Vagina (tissue), 2 donors: ENCODE measurements at regions not wholly inside any gene's neighbourhood (a gene's known extent, or its start where the extent isn't known, plus 50 kb on each side); places are given as distances from the start of the nearest gene placed in this dataset.
"Not testable (repeated sequence)": the region's sequence is repeated elsewhere in the genome, so short reads cannot be mapped to it uniquely, and the experiment has no call there.

Experiments
- DNase-seq, 2 donors: peaks; one replicate each; pipeline ENCODE4 v3.0.0-alpha.2; 2017; ENCODE audit errors: extremely low spot score in 2 of 2
- H3K27ac ChIP-seq: fragments of 200-600 bp; sonication (generic); one replicate; pipeline ENCODE4 v1.5.1; 2019
- H3K27me3 ChIP-seq: fragments of 200-600 bp; sonication (generic); one replicate; pipeline ENCODE4 v1.5.1; 2019
- H3K36me3 ChIP-seq, 2 donors: fragments of 200-600 bp; sonication (generic); one replicate each; pipeline ENCODE4 v1.5.1; 2017 to 2019
- H3K4me1 ChIP-seq: fragments of 200-600 bp; sonication (generic); one replicate; pipeline ENCODE4 v1.5.1; 2019
- H3K4me3 ChIP-seq, 2 donors: fragments of 200-600 bp; sonication (generic); 1 replicate in 1 of 2; 2 replicates in 1 of 2; pipeline ENCODE4 v1.5.1; 2016 to 2019
- H3K9me3 ChIP-seq: fragments of 200-600 bp; sonication (generic); one replicate; pipeline ENCODE4 v1.5.1; 2019
- POLR2A ChIP-seq, 2 donors: fragments of 450-650 bp; IDR thresholded peaks; one replicate each; pipeline ENCODE4 v1.6.1; 2017; ENCODE audit warnings: antibody characterized with exemption in 2 of 2, mild to moderate bottlenecking in 2 of 2, moderate library complexity in 2 of 2
- POLR2AphosphoS5 ChIP-seq, 2 donors: sonication (generic); formaldehyde crosslinking; IDR thresholded peaks; one replicate each; pipeline ENCODE4 v1.9.0; 2017; ENCODE audit warnings: antibody characterized with exemption in 2 of 2, mild to moderate bottlenecking in 2 of 2, low read depth in 1 of 2; ENCODE audit not compliant: insufficient read depth in 1 of 2
- intact Hi-C: fragments of 100-400 bp; cut with DNase I; formaldehyde crosslinking; loops from one replicate; pipeline ENCODE4 v1.15.1; 2023
- TF ChIP-seq, protein P1 (sequence below), 3 experiments: fragments of 450-650 bp in 2 of 3; fragments of 200-600 bp in 1 of 3; sonication (generic) in 1 of 3; IDR thresholded peaks; one replicate each; pipeline ENCODE4 v1.5.1; 2017 to 2019; ENCODE audit warnings: antibody characterized with exemption in 3 of 3, mild to moderate bottlenecking in 2 of 3, moderate library complexity in 2 of 3

DNA sequence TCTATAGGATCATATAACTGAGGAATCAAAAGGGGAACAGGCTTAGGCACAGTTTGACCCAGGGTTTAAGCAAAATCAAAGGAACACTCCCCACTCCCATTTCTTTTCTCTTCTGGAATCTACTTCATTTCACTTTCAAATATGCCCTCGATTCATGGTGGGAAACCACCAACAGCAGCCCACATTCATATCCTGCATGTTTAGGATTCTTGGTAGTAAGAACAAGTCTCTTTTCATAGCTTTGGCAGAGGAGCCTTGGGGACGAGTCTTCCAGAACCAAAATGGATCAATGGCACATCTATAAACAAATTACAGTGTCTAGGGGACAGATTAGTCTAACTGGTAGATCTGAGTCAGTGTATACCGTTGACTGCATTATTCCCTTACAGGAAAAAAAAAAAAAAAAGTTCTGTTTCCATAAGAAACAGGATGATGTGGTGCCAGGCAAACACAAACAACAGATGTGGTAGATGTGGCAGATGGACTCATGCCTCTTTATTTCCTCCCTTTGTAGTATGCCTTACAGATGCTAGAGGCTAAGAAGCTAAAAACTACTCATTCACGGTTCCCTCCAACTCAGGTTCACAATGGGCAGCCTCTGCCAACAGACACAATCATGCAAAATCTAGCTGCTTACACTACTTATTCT lies 578.3 kb upstream of the ADAMTS9 start:
- Histone ChIP-seq H3K4me3 (no peak overlapping the region), H3K36me3 (no peaks in the 10 kb centered on the region), H3K4me1 (no peaks in the 10 kb centered on the region), H3K9me3 (no peaks in the 10 kb centered on the region), H3K27ac (no peak overlapping the region), H3K27me3 (no peaks in the 10 kb centered on the region)
- DNase-seq: no peak
- intact Hi-C loops: no loop called here
- TF ChIP-seq, protein P1, sequence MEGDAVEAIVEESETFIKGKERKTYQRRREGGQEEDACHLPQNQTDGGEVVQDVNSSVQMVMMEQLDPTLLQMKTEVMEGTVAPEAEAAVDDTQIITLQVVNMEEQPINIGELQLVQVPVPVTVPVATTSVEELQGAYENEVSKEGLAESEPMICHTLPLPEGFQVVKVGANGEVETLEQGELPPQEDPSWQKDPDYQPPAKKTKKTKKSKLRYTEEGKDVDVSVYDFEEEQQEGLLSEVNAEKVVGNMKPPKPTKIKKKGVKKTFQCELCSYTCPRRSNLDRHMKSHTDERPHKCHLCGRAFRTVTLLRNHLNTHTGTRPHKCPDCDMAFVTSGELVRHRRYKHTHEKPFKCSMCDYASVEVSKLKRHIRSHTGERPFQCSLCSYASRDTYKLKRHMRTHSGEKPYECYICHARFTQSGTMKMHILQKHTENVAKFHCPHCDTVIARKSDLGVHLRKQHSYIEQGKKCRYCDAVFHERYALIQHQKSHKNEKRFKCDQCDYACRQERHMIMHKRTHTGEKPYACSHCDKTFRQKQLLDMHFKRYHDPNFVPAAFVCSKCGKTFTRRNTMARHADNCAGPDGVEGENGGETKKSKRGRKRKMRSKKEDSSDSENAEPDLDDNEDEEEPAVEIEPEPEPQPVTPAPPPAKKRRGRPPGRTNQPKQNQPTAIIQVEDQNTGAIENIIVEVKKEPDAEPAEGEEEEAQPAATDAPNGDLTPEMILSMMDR (IDR thresholded peaks at IDR 0.05): no peak
- no peak for TF ChIP-seq POLR2AphosphoS5 (IDR thresholded peaks at IDR 0.05; ENCODE audit: insufficient read depth in 1 of 2, low read depth in 1 of 2)
- no peak for TF ChIP-seq POLR2A (IDR thresholded peaks at IDR 0.05)

DNA sequence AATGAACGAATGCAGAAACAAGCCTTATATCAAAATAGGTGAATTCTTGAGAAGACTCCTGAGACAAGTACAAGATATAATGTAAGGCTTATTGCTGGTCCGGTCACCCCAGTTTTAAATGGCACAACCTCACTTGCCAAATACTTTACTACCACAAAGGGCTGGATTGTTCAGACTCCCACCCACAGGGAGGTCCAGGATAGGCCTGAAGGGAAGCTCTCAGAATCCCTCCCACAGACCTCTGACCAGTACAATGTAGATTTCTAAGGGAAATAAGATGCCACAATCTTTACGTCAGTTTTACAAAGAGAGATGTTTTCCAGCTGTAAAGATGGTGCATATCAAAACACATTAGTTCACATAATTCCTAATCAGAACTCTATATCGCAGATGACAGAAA lies 577.7 kb upstream of the ADAMTS9 start:
- Histone ChIP-seq H3K36me3 (no peaks in the 10 kb centered on the region), H3K27me3 (no peaks in the 10 kb centered on the region), H3K4me1 (no peaks in the 10 kb centered on the region), H3K27ac (no peak overlapping the region), H3K4me3 (no peak overlapping the region), H3K9me3 (no peaks in the 10 kb centered on the region)
- DNase-seq: no peak
- intact Hi-C loops: no loop called here
- no peak for TF ChIP-seq POLR2A (IDR thresholded peaks at IDR 0.05)
- TF ChIP-seq, protein P1 (IDR thresholded peaks at IDR 0.05): no peak
- no peak for TF ChIP-seq POLR2AphosphoS5 (IDR thresholded peaks at IDR 0.05; ENCODE audit: insufficient read depth in 1 of 2, low read depth in 1 of 2)

DNA sequence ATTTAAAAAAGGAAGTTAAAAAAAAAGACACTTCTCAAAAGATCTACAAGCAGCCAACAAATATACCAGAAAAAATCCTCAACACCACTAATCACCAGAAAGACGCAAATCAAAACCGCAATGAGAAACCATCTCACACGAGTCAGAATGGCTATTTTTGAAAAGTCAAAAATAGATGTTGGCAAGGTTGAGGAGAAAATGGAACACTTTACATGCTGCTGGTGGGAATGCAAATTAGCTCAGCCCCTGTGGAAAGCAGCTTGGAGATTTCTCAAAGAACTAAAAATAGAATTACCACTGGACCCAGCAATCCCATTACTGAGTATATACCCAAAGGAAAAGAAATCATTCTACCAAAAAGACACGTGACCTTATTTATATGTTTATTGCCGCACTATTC lies 574.7 kb upstream of the ADAMTS9 start:
- no peak for TF ChIP-seq POLR2AphosphoS5 (IDR thresholded peaks at IDR 0.05; ENCODE audit: insufficient read depth in 1 of 2, low read depth in 1 of 2)
- TF ChIP-seq POLR2A (IDR thresholded peaks at IDR 0.05): no peak
- TF ChIP-seq, protein P1 (IDR thresholded peaks at IDR 0.05): no peak
- intact Hi-C loops: no loop called here
- Histone ChIP-seq H3K9me3 (no peaks in the 10 kb centered on the region), H3K4me3 (no peak overlapping the region), H3K27ac (no peak overlapping the region), H3K36me3 (no peaks in the 10 kb centered on the region), H3K4me1 (no peaks in the 10 kb centered on the region), H3K27me3 (no peaks in the 10 kb centered on the region)
- no peak for DNase-seq

DNA sequence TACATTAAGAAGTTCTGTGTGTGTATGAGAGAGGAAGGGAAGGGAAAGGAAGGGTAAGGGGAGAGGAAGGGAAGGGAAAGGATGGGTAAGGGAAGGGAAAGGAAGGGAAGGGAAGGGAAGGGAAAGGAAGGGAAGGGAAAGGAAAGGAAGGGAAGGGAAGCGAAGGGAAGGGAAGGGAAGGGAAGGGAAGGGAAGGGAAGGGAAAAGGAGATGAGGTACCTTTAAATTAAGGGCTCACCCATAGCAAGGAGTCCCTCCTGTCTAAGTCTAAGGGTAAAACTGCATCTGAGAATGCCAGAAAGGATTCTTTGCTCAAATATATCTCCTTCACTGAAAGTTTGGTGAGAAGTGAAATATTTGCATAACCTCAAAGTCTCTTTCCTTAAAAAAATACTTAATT lies 572.1 kb upstream of the ADAMTS9 start:
- Histone ChIP-seq H3K4me1 (no peaks in the 10 kb centered on the region), H3K36me3 (no peaks in the 10 kb centered on the region)
- TF ChIP-seq, protein P1 (IDR thresholded peaks at IDR 0.05): no peak
- no peak for TF ChIP-seq POLR2AphosphoS5 (IDR thresholded peaks at IDR 0.05; ENCODE audit: insufficient read depth in 1 of 2, low read depth in 1 of 2)
- TF ChIP-seq POLR2A (IDR thresholded peaks at IDR 0.05): no peak

DNA sequence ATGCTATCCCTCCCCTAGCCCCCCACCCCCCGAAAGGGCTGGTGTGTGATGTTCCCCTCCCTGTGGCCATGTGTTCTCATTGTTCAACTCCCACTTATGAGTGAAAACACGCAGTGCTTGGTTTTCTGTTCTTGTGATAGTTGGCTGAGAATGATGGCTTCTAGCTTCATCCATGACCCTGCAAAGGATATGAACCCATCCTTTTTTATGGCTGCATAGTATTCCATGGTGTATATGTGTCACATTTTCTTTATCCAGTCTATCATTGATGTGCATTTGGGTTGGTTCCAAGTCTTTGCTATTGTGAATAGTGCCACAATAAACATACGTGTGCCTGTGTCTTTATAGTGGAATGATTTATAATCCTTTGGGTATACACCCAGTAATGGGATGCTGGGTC lies 565.1 kb upstream of the ADAMTS9 start:
- H3K4me1 ChIP-seq, H3K27ac ChIP-seq, intact Hi-C loops, H3K36me3 ChIP-seq, DNase-seq, H3K27me3 ChIP-seq, H3K4me3 ChIP-seq, H3K9me3 ChIP-seq: not testable (repeated sequence)

More for the DNA sequence above, 572.1 kb upstream of the ADAMTS9 start:
- no peaks in the 10 kb centered on the region for H3K27me3 ChIP-seq
- H3K9me3 ChIP-seq: no peaks in the 10 kb centered on the region
- H3K27ac ChIP-seq: no peak overlapping the region
- intact Hi-C loops: no loop called here
- no peak overlapping the region for H3K4me3 ChIP-seq
- DNase-seq: no peak
